ENCODE measurements at regions not wholly inside any gene's neighbourhood (a gene's known extent, or its start where the extent isn't known, plus 50 kb on each side); places are given as distances from the start of the nearest gene placed in this dataset.

DNA sequence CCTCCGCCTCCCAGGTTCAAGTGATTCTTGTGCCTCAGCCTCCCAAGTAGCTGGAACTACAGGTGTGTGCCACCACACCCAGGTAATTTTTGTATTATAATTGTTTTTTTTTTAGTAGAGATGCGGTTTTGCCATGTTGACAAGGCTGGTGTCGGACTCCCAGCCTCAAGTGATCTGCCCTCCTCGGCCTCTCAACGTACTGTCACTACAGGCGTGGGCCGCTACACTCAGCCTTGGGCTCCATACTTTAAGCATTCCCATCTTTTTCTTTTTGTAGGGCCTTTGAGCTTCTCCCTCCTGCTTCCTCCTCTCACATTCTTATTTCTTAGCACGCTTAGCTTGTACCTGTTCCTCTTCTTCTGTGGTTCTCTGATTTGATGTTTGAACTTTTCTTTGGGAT lies 62.8 kb downstream of the SERPINA3 start:
- DNase-seq, result no peak
- no peak for TF ChIP-seq CTCF (IDR thresholded peaks at IDR 0.05)
- TF ChIP-seq POLR2A (IDR thresholded peaks at IDR 0.05), result no peak
- 88 to 95% methylated on average over 8 of the region's 8 CpGs for WGBS, 2 donors
- Histone ChIP-seq H3K27ac (no peak overlapping the region), H3K36me3 (no peaks in the 10 kb centered on the region), H3K4me3 (no peak overlapping the region), H3K27me3 (no peaks in the 10 kb centered on the region), H3K4me1 (no peaks in the 10 kb centered on the region), H3K9me3 (no peaks in the 10 kb centered on the region)
- no peak for ATAC-seq (ENCODE audit: low FRiP score in 2 of 2)

GRCh38 chr14:94673781-94674231 lies 61.6 kb downstream of the SERPINA3 start:
- no peaks in the 10 kb centered on the region for H3K9me3 ChIP-seq
- no peaks in the 10 kb centered on the region for H3K27me3 ChIP-seq
- H3K36me3 ChIP-seq, result no peaks in the 10 kb centered on the region
- DNase-seq (peak in 1 of 2 donors; percentile 23), ATAC-seq (ENCODE audit: low FRiP score in 2 of 2) (no peak)
- TF ChIP-seq CTCF (IDR thresholded peaks at IDR 0.05), result no peak
- TF ChIP-seq EP300 (IDR thresholded peaks at IDR 0.05), result no peak
- TF ChIP-seq POLR2A (IDR thresholded peaks at IDR 0.05), result no peak
- no peak for TF ChIP-seq POLR2AphosphoS5 (IDR thresholded peaks at IDR 0.05)
- no peak overlapping the region for H3K4me3 ChIP-seq
- WGBS, 2 donors, result 49 to 60% methylated on average over 12 of the region's 12 CpGs
- H3K4me1 ChIP-seq, result no peaks in the 10 kb centered on the region
- no peak overlapping the region for H3K27ac ChIP-seq
